GM18519 (cell line): ENCODE measurements at regions not wholly inside any gene's neighbourhood (a gene's known extent, or its start where the extent isn't known, plus 50 kb on each side); places are given as distances from the start of the nearest gene placed in this dataset.

ENCODE experiments used
- ATAC-seq: cut with Tn5 transposase; IDR thresholded peaks from one replicate; pipeline ENCODE4 v1.9.1; 2021; ENCODE audit warnings: mild to moderate bottlenecking, moderate library complexity; ENCODE audit not compliant: unreplicated experiment, low FRiP score

GRCh38 chr7:17507717-17508116, 209.3 kb downstream of the AHR start:
- no peak for ATAC-seq

GRCh38 chr7:17512181-17512675, 213.8 kb downstream of the AHR start:
- no peak for ATAC-seq

GRCh38 chr7:17516771-17517170, 218.3 kb downstream of the AHR start:
- ATAC-seq = no peak

GRCh38 chr7:17520941-17521340, 222.5 kb downstream of the AHR start:
- no peak for ATAC-seq

- no peak for ATAC-seq
Observed at GRCh38 chr7:17521437-17521836, 223.0 kb downstream of the AHR start.

GRCh38 chr7:17523813-17524739, 225.6 kb downstream of the AHR start:
- no peak for ATAC-seq

GRCh38 chr7:17524746-17525145, 226.3 kb downstream of the AHR start:
- no peak for ATAC-seq

- no peak for ATAC-seq
Observed at GRCh38 chr7:17526621-17527020, 228.2 kb downstream of the AHR start.

GRCh38 chr7:17528636-17529035, 230.2 kb downstream of the AHR start:
- no peak for ATAC-seq

GRCh38 chr7:17530244-17530643, 231.8 kb downstream of the AHR start:
- ATAC-seq = no peak

GRCh38 chr7:17530741-17531421, 232.4 kb downstream of the AHR start:
- no peak for ATAC-seq

GRCh38 chr7:17532861-17533404, 234.5 kb downstream of the AHR start:
- ATAC-seq = no peak

GRCh38 chr7:17534348-17534747, 235.9 kb downstream of the AHR start:
- no peak for ATAC-seq

GRCh38 chr7:17535776-17536175, 237.3 kb downstream of the AHR start:
- no peak for ATAC-seq

GRCh38 chr7:17544401-17544800, 245.9 kb downstream of the AHR start:
- no peak for ATAC-seq

- ATAC-seq = no peak
Observed at GRCh38 chr7:17545348-17545747, 246.9 kb downstream of the AHR start.

- ATAC-seq = no peak
Observed at GRCh38 chr7:17546189-17546588, 247.7 kb downstream of the AHR start.

GRCh38 chr7:17546592-17546991, 248.1 kb downstream of the AHR start:
- ATAC-seq = no peak

- no peak for ATAC-seq
Observed at GRCh38 chr7:17548014-17548653, 249.7 kb downstream of the AHR start.

GRCh38 chr7:17549406-17549805, 251.0 kb downstream of the AHR start:
- ATAC-seq = no peak

GRCh38 chr7:17552373-17552772, 253.9 kb downstream of the AHR start:
- ATAC-seq = no peak
